ENCODE measurements at regions not wholly inside any gene's neighbourhood (a gene's known extent, or its start where the extent isn't known, plus 50 kb on each side); places are given as distances from the start of the nearest gene placed in this dataset.
A peak's percentile ranks its signal among the peaks of the same experiment; 100 is the strongest.

GRCh38 chr15:100712226-100712625 is 109.8 kb downstream of the ASB7 start (continued):
- TF ChIP-seq CTCF (IDR thresholded peaks at IDR 0.05; ENCODE audit: low read depth, low read length, missing input control) (no peak), FOXA2 (IDR thresholded peaks at IDR 0.05) (no peak), HNF4A (conservative IDR thresholded peaks at IDR 0.05) (no peak), GABPA (IDR thresholded peaks at IDR 0.05 in 1 of 2, conservative IDR thresholded peaks at IDR 0.05 in 1 of 2) (no peak), EGR1 (IDR thresholded peaks at IDR 0.05; ENCODE audit: low read depth in 2 of 2) (no peak), RXRA (IDR thresholded peaks at IDR 0.05) (no peak), ZBTB33 (IDR thresholded peaks at IDR 0.05) (no peak), JUND (IDR thresholded peaks at IDR 0.05) (no peak)
- TF ChIP-seq, protein P1, sequence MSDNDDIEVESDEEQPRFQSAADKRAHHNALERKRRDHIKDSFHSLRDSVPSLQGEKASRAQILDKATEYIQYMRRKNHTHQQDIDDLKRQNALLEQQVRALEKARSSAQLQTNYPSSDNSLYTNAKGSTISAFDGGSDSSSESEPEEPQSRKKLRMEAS (IDR thresholded peaks at IDR 0.05) = no peak

GRCh38 chr15:100713163-100713867 is 110.9 kb downstream of the ASB7 start:
- 87% methylated on average over 22 of the region's 22 CpGs for WGBS
- TF ChIP-seq EGR1 (IDR thresholded peaks at IDR 0.05; ENCODE audit: low read depth in 2 of 2) = no peak
- TF ChIP-seq SP1 (IDR thresholded peaks at IDR 0.05) = peak; percentile 15
- peak; percentile 41 for TF ChIP-seq NR2F2 (IDR thresholded peaks at IDR 0.05)
- TF ChIP-seq RXRA (IDR thresholded peaks at IDR 0.05) = peak in 1 of 2 donors; percentile 35
- TF ChIP-seq JUND (IDR thresholded peaks at IDR 0.05) = peak; percentile 44 to 64
- no peak overlapping the region for H3K27ac ChIP-seq (ENCODE audit: low read depth in 1 of 2, low read length in 2 of 2)

GRCh38 chr15:100714034-100714748 is 111.8 kb downstream of the ASB7 start:
- Histone ChIP-seq H3K9ac (ENCODE audit: low read depth in 1 of 2, low read length in 2 of 2) (no peak overlapping the region), H3K36me3 (ENCODE audit: control insufficient read depth in 4 of 4, insufficient read depth in 3 of 4, low read depth in 1 of 4, low read length in 3 of 4) (no peaks in the 10 kb centered on the region), H3K9me3 (ENCODE audit: control insufficient read depth in 4 of 4, low read length in 3 of 4) (peaks cover 0 to 2% (median 0%) of the 10 kb centered on the region in 4 donors), H3K27ac (ENCODE audit: low read depth in 1 of 2, low read length in 2 of 2) (no peak overlapping the region), H3K27me3 (ENCODE audit: control insufficient read depth in 4 of 4, insufficient read depth in 4 of 4, low read length in 3 of 4) (peaks cover 0 to 8% (median 2%) of the 10 kb centered on the region in 4 donors), H3K4me3 (ENCODE audit: low read depth in 1 of 3, low read length in 3 of 3) (no peak overlapping the region), H3K4me1 (ENCODE audit: control insufficient read depth in 4 of 4, insufficient read depth in 4 of 4, low read length in 3 of 4) (peaks cover 9 to 22% (median 16%) of the 10 kb centered on the region in 4 donors)
- no peak for DNase-seq (ENCODE audit: low spot score)
- WGBS = 85% methylated on average over 13 of the region's 13 CpGs
- TF ChIP-seq HNF4A (conservative IDR thresholded peaks at IDR 0.05) (no peak), ZBTB33 (IDR thresholded peaks at IDR 0.05) (no peak), CTCF (IDR thresholded peaks at IDR 0.05; ENCODE audit: low read depth, low read length, missing input control) (no peak)

More at GRCh38 chr15:100713163-100713867, 110.9 kb downstream of the ASB7 start:
- Histone ChIP-seq H3K9ac (ENCODE audit: low read depth in 1 of 2, low read length in 2 of 2) (no peak overlapping the region), H3K4me1 (ENCODE audit: control insufficient read depth in 4 of 4, insufficient read depth in 4 of 4, low read length in 3 of 4) (peaks cover 9 to 22% (median 16%) of the 10 kb centered on the region in 4 donors), H3K4me3 (ENCODE audit: low read depth in 1 of 3, low read length in 3 of 3) (no peak overlapping the region), H3K27me3 (ENCODE audit: control insufficient read depth in 4 of 4, insufficient read depth in 4 of 4, low read length in 3 of 4) (peaks cover 0 to 16% (median 3%) of the 10 kb centered on the region in 4 donors), H3K36me3 (ENCODE audit: control insufficient read depth in 4 of 4, insufficient read depth in 3 of 4, low read depth in 1 of 4, low read length in 3 of 4) (no peaks in the 10 kb centered on the region), H3K9me3 (ENCODE audit: control insufficient read depth in 4 of 4, low read length in 3 of 4) (peaks cover 0 to 2% (median 0%) of the 10 kb centered on the region in 4 donors)
- no peak for DNase-seq (ENCODE audit: low spot score)

Data from liver (tissue), 8 donors.